DMS53 treated with DMSO at 0.1 percent for 48 hours (cell line): ENCODE measurements at regions not wholly inside any gene's neighbourhood (a gene's known extent, or its start where the extent isn't known, plus 50 kb on each side); places are given as distances from the start of the nearest gene placed in this dataset.
"Not testable (repeated sequence)": the region's sequence is repeated elsewhere in the genome, so short reads cannot be mapped to it uniquely, and the experiment has no call there.

Source experiments
- DNase-seq: peaks from one replicate; lab custom pipeline; 2025; ENCODE audit not compliant: unreplicated experiment; lab: John Stamatoyannopoulos, UW

DNA sequence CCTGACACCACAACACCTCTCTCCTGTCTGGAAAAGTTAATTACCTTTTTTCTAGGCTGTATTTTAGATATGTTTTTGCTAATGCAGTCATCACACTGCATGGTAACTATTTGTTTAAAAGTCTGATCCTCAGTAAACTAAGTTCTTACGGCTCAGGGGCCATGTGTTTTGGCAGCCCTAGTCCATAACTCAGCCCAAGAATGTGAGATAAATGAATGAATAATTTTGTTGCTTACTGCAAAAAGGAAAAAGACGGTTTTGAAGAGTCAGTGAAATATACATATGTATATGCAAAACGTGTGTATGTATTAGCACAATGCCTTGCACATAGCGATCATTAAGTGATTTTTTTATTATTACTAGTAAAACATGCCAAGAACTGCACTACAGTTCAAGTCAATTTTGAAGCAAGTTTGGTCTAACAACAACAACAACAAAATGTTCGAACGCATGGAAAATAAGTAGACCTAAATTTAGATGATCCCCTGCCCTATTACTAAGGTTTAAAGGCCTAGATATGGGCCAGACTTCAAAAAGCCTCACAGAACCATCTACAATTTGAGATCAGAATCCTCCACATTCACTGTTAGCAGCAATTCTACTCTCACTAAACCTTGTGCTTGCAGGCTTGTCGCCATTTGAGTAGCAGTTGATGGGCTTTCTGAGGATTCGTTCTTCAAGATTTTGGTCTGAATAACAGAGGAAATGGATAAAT lies 140.0 kb downstream of the NDUFA12 start:
- DNase-seq = no peak

- DNase-seq = no peak
These were observed 141.1 kb downstream of the NDUFA12 start for GRCh38 chr12:94862421-94862820.

GRCh38 chr12:94856324-94856723 lies 147.2 kb downstream of the NDUFA12 start:
- DNase-seq = no peak

DNA sequence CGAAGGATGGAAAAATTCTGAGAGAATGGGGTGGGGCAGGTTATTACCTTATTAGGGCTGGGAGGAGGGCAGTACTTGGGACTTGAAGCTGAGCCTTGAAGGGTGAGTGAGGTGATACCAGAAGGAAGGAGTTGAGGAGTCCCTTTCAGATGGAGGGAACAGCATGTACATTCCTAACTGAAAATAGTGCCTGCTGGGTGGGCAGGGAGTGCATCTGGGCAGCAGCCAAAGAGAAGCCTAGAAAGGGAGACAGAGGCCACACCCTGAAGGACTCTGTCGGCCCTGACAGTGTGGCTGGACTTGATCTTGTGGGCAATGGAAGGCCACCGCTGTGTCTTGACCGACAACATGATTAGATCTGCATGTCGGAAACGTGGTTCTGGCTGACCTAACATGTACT lies 147.6 kb downstream of the NDUFA12 start:
- DNase-seq = no peak

GRCh38 chr12:94851396-94852028 lies 152.0 kb downstream of the NDUFA12 start:
- DNase-seq = peak; percentile 61

DNA sequence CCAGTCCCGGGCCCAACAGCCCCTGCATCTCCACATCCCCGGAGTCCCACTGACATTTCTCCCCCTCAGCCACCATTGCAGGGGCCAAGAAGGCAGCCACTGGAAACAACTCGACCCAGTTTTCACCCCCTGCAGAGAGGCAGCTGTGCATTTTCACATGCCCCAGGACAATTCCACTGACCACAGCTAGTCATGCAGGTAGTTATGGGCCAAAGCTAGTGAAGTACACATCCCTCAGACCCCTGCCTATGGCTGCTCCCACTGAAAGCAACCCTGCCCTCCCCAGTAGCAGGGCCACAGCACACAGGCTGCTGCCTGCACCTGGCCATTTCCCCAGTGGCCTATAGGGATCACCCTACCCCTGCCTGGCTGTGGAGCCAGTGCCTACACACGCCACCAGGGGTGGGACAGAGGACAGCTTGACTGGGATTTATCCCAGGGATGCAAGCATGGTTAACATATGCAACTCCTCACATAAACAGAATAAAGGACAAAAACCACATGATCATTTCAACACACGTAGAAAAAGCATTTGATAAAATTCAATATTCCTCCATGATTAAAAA lies 154.0 kb downstream of the NDUFA12 start:
- no peak for DNase-seq

DNA sequence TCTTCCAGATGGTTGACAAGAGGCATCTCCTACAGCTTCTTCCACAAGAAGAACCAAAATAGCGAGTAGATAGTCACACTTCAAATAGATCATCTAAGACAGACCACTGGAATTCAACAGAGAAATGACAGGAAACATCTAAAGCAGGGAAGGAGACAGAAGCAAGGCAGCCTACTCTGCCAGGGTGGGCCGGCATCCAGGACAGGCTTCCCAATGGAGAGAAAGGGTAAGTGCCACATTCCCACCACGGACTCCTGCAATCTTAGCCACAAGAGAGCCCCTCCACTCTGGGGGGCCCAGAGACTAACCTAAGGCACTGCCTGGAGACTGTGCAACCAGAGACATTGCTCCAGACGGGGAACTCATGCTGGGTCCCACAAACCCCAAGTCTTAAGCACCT lies 154.5 kb downstream of the NDUFA12 start:
- DNase-seq = no peak

DNA sequence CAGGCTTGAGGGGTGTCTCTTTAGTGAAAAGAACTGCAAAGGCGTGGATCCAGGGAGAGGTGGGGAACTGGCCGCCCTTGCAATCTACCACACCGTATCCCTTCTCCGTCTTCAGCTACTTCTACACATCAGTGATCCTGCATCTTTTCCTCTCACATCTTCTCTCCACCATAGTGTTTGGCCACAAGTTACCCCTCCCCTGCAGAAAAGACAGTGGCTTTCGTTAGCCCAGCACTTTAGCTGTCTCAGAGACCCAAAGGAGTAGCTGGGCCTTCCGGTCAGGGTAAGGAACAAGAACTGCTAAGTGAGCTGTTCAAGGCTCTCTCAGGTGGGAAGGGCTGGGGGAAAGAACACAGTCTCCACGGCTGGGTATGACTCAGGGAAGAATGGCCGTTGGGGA lies 158.4 kb downstream of the NDUFA12 start:
- no peak for DNase-seq

DNA sequence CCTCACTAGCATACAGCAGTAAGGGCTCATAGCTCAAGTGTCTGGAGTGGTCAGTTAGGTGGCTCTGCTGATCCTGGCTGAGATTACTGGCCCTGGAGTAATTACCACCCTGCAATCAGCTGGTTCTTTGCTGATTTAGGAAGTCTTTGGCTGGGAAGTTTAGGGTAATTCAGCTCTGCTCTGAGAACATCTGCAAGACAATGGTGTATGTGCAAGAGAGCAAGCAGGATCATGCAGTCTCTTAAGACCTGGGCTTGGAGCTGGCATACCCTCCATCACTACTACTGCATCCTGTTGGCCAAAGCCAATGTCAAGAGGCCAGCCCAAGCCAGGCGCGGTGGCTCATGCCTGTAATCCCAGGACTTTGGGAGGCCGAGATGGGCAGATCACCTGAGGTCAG lies 159.0 kb downstream of the NDUFA12 start:
- DNase-seq = no peak

- no peak for DNase-seq
These were observed 161.4 kb downstream of the NDUFA12 start for GRCh38 chr12:94841904-94842610.

- DNase-seq = no peak
These were observed 162.3 kb downstream of the NDUFA12 start for GRCh38 chr12:94841177-94841576.

- DNase-seq = no peak
These were observed 164.2 kb downstream of the NDUFA12 start for GRCh38 chr12:94839347-94839746.

GRCh38 chr12:94836952-94837670 lies 166.4 kb downstream of the NDUFA12 start:
- not testable (repeated sequence) for DNase-seq

DNA sequence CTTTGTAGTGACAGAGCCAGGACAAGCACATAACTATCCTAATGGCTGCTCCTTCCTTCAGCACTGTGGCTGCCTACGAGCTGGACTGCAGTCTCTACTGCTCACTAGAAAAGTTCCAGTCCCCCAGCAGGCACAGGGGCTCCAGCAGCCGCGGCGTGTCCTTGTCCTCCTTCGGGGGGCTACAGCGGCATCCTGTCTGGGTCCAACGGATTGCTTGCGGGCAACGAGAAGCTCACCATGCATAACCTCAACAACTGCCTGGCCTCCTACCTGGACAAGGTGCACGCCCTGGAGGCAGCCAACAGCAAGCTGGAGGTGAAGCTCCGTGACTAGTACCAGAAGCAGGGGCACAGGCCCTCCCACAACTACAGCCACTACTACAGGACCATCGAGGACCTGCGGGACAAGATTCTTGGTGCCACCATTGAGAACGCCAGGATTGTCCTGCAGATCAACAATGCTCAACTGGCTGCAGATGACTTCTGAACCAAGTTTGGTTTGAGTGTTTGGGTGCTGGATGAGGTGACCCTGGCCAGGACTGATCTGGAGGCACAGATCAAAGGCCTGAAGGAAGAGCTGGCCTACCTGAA lies 169.4 kb downstream of the NDUFA12 start:
- no peak for DNase-seq

- DNase-seq = no peak
These were observed 170.5 kb downstream of the NDUFA12 start for GRCh38 chr12:94832780-94833681.

DNA sequence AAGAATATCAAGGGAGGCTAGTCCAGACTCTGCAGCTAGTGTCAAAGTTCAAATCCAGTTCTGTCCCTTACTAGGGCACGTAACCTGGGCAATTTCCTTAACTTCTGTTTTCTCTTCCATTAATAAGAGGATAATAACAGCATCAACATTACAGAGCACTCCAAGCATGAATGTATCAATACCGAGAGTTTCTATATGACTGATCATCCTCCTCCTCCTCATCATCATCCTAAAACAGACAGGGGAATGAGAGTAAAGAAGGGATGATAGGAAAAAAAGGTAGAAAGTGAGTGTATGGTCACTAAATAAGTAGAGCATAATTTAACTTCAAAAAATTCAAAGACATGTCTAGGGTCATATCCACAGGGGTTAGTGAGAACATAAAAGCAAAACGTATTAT lies 171.4 kb downstream of the NDUFA12 start:
- DNase-seq = no peak

DNA sequence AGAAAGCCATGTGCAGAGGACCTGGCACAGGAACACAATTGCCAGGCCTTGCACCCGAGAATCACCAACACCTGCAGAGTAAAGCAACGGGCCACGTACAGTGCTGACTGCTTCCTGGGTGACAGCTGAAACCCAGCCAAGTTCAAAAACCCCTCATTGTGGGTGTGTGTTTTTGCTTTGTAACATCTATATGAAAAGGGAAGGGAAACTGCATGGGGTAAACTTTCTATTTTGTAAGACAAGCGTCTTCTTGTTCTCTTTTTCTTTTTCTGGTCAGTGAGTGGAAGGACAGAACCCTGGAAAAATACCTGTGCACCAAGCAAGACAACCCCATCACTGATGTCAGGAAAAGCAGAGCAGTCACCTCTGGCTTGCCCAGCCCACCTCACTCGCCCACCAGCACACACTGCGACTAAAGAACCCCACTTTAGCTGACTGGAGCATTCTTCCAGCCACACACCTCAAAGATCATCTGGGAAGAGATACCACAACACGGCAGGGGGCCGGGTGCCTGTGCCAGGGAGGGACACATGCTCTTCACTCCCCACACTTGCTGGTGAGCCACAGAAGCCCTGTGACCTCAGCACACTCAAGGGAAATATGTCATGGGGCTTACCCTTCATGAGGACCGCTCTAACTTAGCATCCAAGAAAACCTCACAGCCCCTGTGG lies 172.3 kb downstream of the NDUFA12 start:
- no peak for DNase-seq

- DNase-seq = no peak
These were observed 173.9 kb downstream of the NDUFA12 start for GRCh38 chr12:94829552-94829951.

DNA sequence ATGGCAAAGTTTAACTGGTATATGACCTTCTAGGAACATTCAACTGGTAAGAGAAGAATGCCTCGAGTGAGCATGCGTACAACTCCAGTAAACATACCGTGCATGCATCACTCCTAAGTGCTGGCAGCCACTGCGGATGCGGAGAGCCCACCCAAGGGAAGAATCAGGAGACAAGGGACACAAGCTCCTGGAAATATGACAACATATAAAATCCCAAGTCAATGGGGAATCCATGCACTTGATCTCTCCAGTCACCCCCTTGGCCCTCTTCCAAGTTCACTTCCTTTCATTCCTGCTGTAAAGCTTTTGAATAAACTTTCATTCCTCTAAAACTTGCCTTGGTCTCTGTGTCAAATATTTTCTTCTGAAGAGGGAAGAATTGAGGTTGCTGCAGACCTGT lies 168.7 kb upstream of the TMCC3 start:
- no peak for DNase-seq
